ENCODE measurements at regions not wholly inside any gene's neighbourhood (a gene's known extent, or its start where the extent isn't known, plus 50 kb on each side); places are given as distances from the start of the nearest gene placed in this dataset.

DNA sequence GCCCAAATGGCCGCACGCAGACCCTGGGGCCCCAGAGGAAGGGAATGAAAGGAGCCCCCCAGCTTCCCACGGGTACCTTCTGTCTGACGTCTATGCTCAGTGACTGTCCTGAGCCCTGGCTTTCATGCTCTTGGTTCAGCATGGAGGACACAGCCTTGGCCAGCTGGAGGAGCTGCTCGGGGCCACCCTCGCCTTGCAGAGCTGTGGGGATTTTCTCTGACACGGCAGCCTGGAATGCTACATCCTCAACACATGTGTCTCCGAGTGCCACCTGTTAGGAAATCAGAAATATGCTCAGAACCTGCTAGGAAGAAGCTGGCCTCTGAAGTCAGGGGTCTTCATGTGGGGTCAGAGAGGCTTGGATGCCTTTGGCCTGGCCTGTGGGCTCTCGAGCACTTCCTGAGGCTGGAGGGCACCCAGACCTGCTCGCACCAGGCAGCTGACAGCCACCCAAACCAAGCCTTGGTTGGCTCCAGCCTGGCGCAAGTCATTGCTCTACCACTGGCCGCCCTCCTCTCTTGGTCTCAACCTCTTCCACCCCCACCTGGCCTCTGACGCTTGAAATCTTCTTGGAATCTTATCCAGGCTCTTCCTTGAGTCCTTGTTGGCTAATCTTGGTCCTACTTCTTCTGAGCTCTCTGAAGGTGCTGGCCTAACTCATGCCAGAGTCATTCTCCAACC is 63.7 kb upstream of the BCO1 start:
- H3K4me3 ChIP-seq (ENCODE audit: low read depth, low read length): no peak overlapping the region
- H3K27me3 ChIP-seq (ENCODE audit: control insufficient read depth, insufficient read depth, low read length): no peaks in the 10 kb centered on the region
- TF ChIP-seq, protein P1, sequence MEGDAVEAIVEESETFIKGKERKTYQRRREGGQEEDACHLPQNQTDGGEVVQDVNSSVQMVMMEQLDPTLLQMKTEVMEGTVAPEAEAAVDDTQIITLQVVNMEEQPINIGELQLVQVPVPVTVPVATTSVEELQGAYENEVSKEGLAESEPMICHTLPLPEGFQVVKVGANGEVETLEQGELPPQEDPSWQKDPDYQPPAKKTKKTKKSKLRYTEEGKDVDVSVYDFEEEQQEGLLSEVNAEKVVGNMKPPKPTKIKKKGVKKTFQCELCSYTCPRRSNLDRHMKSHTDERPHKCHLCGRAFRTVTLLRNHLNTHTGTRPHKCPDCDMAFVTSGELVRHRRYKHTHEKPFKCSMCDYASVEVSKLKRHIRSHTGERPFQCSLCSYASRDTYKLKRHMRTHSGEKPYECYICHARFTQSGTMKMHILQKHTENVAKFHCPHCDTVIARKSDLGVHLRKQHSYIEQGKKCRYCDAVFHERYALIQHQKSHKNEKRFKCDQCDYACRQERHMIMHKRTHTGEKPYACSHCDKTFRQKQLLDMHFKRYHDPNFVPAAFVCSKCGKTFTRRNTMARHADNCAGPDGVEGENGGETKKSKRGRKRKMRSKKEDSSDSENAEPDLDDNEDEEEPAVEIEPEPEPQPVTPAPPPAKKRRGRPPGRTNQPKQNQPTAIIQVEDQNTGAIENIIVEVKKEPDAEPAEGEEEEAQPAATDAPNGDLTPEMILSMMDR (IDR thresholded peaks at IDR 0.05; ENCODE audit: insufficient read depth, low read depth, low read length): peak; percentile 32; the same call in 1 of the 2 replicates
- ChIA-PET POLR2A (no interaction called here), CTCF (no interaction called here)
- no peaks in the 10 kb centered on the region for H3K36me3 ChIP-seq (ENCODE audit: control insufficient read depth, insufficient read depth, low read length)
- no peak for DNase-seq (ENCODE audit: low read depth)

- no peaks in the 10 kb centered on the region for H3K27me3 ChIP-seq (ENCODE audit: control insufficient read depth, insufficient read depth, low read length)
- ChIA-PET CTCF (no interaction called here), POLR2A (no interaction called here)
- H3K4me3 ChIP-seq (ENCODE audit: low read depth, low read length): no peak overlapping the region
- DNase-seq (ENCODE audit: low read depth): no peak
- TF ChIP-seq, protein P1 (IDR thresholded peaks at IDR 0.05; ENCODE audit: insufficient read depth, low read depth, low read length): no peak
- H3K36me3 ChIP-seq (ENCODE audit: control insufficient read depth, insufficient read depth, low read length): no peaks in the 10 kb centered on the region
Measured at GRCh38 chr16:81172769-81173658, 65.5 kb upstream of the BCO1 start.

DNA sequence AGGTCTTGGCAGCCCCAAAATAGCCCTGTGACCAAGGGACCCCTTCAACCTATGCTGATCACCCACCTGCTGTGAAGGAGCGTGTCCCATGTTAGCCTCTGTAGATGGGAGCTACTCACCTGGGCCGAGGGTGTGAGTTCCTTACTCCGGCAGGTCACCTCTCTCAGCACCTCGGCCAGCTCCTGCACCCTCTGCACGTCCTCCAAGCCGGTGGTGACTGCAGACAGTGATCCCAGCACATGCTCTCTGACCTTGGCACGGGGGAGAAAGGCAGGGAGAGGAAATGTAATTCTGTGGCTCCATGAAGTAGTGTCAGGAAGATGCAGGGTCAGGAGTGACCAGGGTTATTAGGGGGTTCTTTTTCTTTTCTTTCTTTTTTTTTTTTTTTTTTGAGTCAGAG is 67.7 kb upstream of the BCO1 start:
- H3K4me3 ChIP-seq (ENCODE audit: low read depth, low read length): no peak overlapping the region
- CTCF ChIA-PET: no interaction called here
- DNase-seq (ENCODE audit: low read depth): no peak

GRCh38 chr16:81168406-81168805 is 70.1 kb upstream of the BCO1 start:
- Histone ChIP-seq H3K4me3 (ENCODE audit: low read depth, low read length) (no peak overlapping the region), H3K36me3 (ENCODE audit: control insufficient read depth, insufficient read depth, low read length) (no peaks in the 10 kb centered on the region), H3K27me3 (ENCODE audit: control insufficient read depth, insufficient read depth, low read length) (no peaks in the 10 kb centered on the region)
- TF ChIP-seq, protein P1 (IDR thresholded peaks at IDR 0.05; ENCODE audit: insufficient read depth, low read depth, low read length): no peak
- ChIA-PET POLR2A (no interaction called here), CTCF (no interaction called here)
- DNase-seq (ENCODE audit: low read depth): no peak

More for the DNA sequence above, 67.7 kb upstream of the BCO1 start:
- Histone ChIP-seq H3K36me3 (ENCODE audit: control insufficient read depth, insufficient read depth, low read length) (no peaks in the 10 kb centered on the region), H3K27me3 (ENCODE audit: control insufficient read depth, insufficient read depth, low read length) (no peaks in the 10 kb centered on the region)
- POLR2A ChIA-PET: no interaction called here
- TF ChIP-seq, protein P1 (IDR thresholded peaks at IDR 0.05; ENCODE audit: insufficient read depth, low read depth, low read length): no peak

GRCh38 chr16:81167851-81168250 is 70.6 kb upstream of the BCO1 start:
- ChIA-PET POLR2A (no interaction called here), CTCF (no interaction called here)

More at GRCh38 chr16:81167851-81168250, 70.6 kb upstream of the BCO1 start:
- Histone ChIP-seq H3K36me3 (ENCODE audit: control insufficient read depth, insufficient read depth, low read length) (no peaks in the 10 kb centered on the region), H3K4me3 (ENCODE audit: low read depth, low read length) (no peak overlapping the region), H3K27me3 (ENCODE audit: control insufficient read depth, insufficient read depth, low read length) (no peaks in the 10 kb centered on the region)
- TF ChIP-seq, protein P1 (IDR thresholded peaks at IDR 0.05; ENCODE audit: insufficient read depth, low read depth, low read length): no peak
- DNase-seq (ENCODE audit: low read depth): no peak

All from BJ (cell line).